Stimulated activated naive B cell treated with anti-CD40 and anti-IgM and Interleukin-4, amounts not matched to agents 10 μg/mL and 1 μg/mL and 100 μg/mL, for 72 hours (primary cell): ENCODE measurements at regions not wholly inside any gene's neighbourhood (a gene's known extent, or its start where the extent isn't known, plus 50 kb on each side); places are given as distances from the start of the nearest gene placed in this dataset.

Source experiments
- ATAC-seq, 2 donors: fragments of 150-1000 bp; cut with Tn5 transposase; replicated peaks; 2 replicates each; pipeline ENCODE4 v1.10.0; 2021; ENCODE audit warnings: moderate library complexity in 1 of 2
- DNase-seq: peaks from one replicate; pipeline ENCODE4 v3.0.0; 2021
- H3K27ac Mint-ChIP-seq: one replicate; pipeline ENCODE4 v1.8.0; 2022; ENCODE audit warnings: mild to moderate bottlenecking, mixed read lengths
- H3K27me3 Mint-ChIP-seq, 2 donors: one replicate each; pipeline ENCODE4 v1.8.0; 2022; ENCODE audit warnings: mixed read lengths in 2 of 2
- H3K36me3 Mint-ChIP-seq, 2 donors: one replicate each; pipeline ENCODE4 v1.8.0; 2022; ENCODE audit warnings: mixed read lengths in 2 of 2, mild to moderate bottlenecking in 1 of 2
- H3K4me1 Mint-ChIP-seq, 2 donors: one replicate each; pipeline ENCODE4 v1.8.0; 2022; ENCODE audit warnings: mixed read lengths in 2 of 2, mild to moderate bottlenecking in 1 of 2
- H3K4me3 Mint-ChIP-seq, 2 donors: one replicate each; pipeline ENCODE4 v1.8.0; 2022; ENCODE audit warnings: mild to moderate bottlenecking in 2 of 2, mixed read lengths in 2 of 2, moderate library complexity in 1 of 2
- H3K9me3 Mint-ChIP-seq, 2 donors: one replicate each; pipeline ENCODE4 v1.8.0; 2022; ENCODE audit warnings: mixed read lengths in 2 of 2, mild to moderate bottlenecking in 1 of 2

DNA sequence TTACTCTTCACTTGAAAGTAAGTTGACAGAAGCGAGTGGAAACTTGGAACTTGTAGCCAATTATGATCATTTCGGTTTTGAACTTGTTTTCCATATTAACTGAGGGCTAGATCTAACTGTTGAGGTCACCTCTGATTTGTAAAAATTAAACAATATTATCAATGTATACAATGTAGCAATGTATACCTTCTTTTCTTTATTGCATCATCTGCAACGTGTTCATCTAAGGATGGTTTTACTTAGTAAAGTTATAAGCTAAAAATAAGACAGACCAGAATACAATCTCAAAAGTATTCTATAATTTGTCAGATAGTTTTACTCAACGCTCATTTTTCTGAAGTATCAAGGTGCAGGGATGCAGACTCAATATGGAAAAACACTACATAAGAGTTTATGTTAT lies 435.0 kb upstream of the TNP1 start:
- no peak overlapping the region for H3K4me3 Mint-ChIP-seq
- no peak for ATAC-seq
- no peak for DNase-seq
- H3K27ac Mint-ChIP-seq = no peak overlapping the region
- H3K36me3 Mint-ChIP-seq = peaks cover 6 to 10% of the 10 kb centered on the region in 2 donors
- H3K27me3 Mint-ChIP-seq = peaks cover 28 to 36% of the 10 kb centered on the region in 2 donors
- H3K4me1 Mint-ChIP-seq = no peaks in the 10 kb centered on the region
- peaks cover 5 to 10% of the 10 kb centered on the region in 2 donors for H3K9me3 Mint-ChIP-seq

- Mint-ChIP-seq H3K27ac (no peak overlapping the region), H3K36me3 (peaks cover 6 to 10% of the 10 kb centered on the region in 2 donors), H3K4me1 (no peaks in the 10 kb centered on the region), H3K27me3 (peaks cover 31 to 41% of the 10 kb centered on the region in 2 donors), H3K9me3 (peaks cover 5 to 11% of the 10 kb centered on the region in 2 donors), H3K4me3 (no peak overlapping the region)
- ATAC-seq = no peak
- no peak for DNase-seq
Measured at GRCh38 chr2:217294211-217294610, 434.3 kb upstream of the TNP1 start.

DNA sequence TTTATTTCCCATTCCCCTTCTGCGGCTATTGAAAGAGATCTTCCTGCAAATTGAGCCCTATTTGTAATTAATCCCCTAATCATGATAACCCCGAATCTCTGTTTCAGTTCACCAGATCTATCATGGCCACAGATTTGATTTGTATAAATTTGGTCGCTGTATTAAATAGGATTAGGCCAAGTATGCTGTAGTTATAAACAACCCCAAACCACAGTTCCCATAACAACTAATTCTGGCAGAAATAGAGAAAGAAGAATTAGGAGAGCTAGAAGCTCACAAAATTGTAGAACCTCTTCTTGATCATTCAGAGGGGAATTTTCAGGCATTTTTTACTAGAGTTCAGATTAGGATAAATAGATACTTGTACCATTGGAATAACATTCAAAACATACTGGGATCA lies 433.7 kb upstream of the TNP1 start:
- peaks cover 31 to 41% of the 10 kb centered on the region in 2 donors for H3K27me3 Mint-ChIP-seq
- no peak for DNase-seq
- no peak for ATAC-seq
- peaks cover 6 to 10% of the 10 kb centered on the region in 2 donors for H3K36me3 Mint-ChIP-seq
- no peak overlapping the region for H3K4me3 Mint-ChIP-seq
- H3K9me3 Mint-ChIP-seq = peaks cover 5 to 11% of the 10 kb centered on the region in 2 donors
- no peak overlapping the region for H3K27ac Mint-ChIP-seq
- H3K4me1 Mint-ChIP-seq = no peaks in the 10 kb centered on the region

DNA sequence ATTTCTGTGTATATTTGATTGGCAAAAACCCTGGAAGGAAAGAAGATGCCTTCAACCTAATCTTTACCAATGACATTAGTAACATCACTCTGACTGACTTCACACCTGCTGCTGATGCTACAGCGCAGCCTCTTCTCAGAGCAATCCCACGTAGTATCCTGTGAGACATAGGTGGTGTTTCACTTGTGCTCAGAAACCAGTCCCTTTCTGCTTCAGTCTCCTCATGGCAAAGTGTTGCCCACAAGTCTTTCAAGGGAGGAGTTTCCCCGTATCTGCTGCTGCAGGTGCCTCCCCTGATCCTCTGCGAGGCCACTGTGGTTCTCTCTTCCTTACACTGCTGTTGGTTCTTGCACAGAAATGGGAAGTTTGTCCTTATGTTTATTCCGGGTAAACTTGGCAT lies 433.2 kb upstream of the TNP1 start:
- ATAC-seq = no peak
- Mint-ChIP-seq H3K4me3 (no peak overlapping the region), H3K27me3 (peaks cover 31 to 41% of the 10 kb centered on the region in 2 donors)

DNA sequence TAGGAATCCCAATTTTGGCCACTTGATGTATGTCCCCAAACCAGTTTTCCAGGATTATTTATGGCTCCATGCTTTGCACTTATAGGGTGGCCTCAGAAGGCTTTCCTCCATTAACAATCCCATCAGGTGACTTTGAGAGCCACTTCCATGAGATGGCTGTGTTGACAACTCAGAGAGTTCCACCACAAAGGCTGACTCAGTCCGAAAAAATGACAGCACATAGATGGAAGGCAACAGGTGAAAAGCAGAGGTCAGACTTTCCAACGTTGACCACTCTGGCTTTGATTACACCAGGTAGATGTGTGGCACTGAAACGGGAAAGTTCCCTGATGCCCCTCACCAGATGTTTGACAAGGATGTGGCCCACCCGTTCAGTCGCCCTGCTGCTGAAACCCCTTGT lies 431.4 kb upstream of the TNP1 start:
- no peak overlapping the region for H3K27ac Mint-ChIP-seq
- H3K9me3 Mint-ChIP-seq = peaks cover 0 to 16% of the 10 kb centered on the region in 2 donors
- no peak for ATAC-seq
- peaks cover 27 to 44% of the 10 kb centered on the region in 2 donors for H3K27me3 Mint-ChIP-seq
- no peaks in the 10 kb centered on the region for H3K4me1 Mint-ChIP-seq
- DNase-seq = no peak
- H3K36me3 Mint-ChIP-seq = peaks cover 4 to 8% of the 10 kb centered on the region in 2 donors
- H3K4me3 Mint-ChIP-seq = no peak overlapping the region

More for the DNA sequence above, 433.2 kb upstream of the TNP1 start:
- Mint-ChIP-seq H3K4me1 (no peaks in the 10 kb centered on the region), H3K36me3 (peaks cover 6 to 10% of the 10 kb centered on the region in 2 donors), H3K9me3 (peaks cover 5 to 16% of the 10 kb centered on the region in 2 donors), H3K27ac (no peak overlapping the region)
- DNase-seq = no peak

DNA sequence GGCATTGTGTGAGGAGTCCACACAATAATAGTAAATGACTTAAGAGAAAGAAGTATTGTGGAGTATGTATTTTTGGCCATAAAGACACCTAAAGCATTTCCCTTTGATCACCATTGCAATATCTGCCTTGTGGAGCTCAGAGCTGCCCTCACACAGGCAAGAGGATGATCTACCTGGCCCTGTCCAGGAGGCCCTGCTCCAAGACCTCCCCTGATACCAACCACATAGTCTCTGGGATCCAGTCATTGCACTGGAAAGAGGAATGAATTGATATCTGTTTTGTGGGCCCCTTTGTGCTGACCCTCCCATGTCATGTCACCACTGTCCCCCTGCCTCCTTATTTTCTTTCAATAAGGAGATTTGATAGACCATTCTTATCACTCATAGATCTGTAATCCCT lies 430.6 kb upstream of the TNP1 start:
- Mint-ChIP-seq H3K36me3 (peaks cover 4 to 8% of the 10 kb centered on the region in 2 donors), H3K4me3 (no peak overlapping the region), H3K9me3 (peaks cover 0 to 16% of the 10 kb centered on the region in 2 donors), H3K27ac (no peak overlapping the region), H3K27me3 (peaks cover 30 to 49% of the 10 kb centered on the region in 2 donors), H3K4me1 (no peaks in the 10 kb centered on the region)
- no peak for DNase-seq
- ATAC-seq = no peak

- H3K27ac Mint-ChIP-seq = no peak overlapping the region
- peaks cover 4 to 8% of the 10 kb centered on the region in 2 donors for H3K36me3 Mint-ChIP-seq
- no peaks in the 10 kb centered on the region for H3K4me1 Mint-ChIP-seq
- H3K4me3 Mint-ChIP-seq = no peak overlapping the region
- ATAC-seq = no peak
- DNase-seq = no peak
- H3K9me3 Mint-ChIP-seq = peaks cover 0 to 16% of the 10 kb centered on the region in 2 donors
- peaks cover 36 to 54% of the 10 kb centered on the region in 2 donors for H3K27me3 Mint-ChIP-seq
Measured at GRCh38 chr2:217289907-217290280, 430.0 kb upstream of the TNP1 start.

GRCh38 chr2:217289177-217289906 lies 429.5 kb upstream of the TNP1 start:
- H3K9me3 Mint-ChIP-seq = peaks cover 0 to 16% of the 10 kb centered on the region in 2 donors
- H3K27me3 Mint-ChIP-seq = peaks cover 37 to 54% of the 10 kb centered on the region in 2 donors
- no peak overlapping the region for H3K27ac Mint-ChIP-seq
- ATAC-seq (no peak), DNase-seq (no peak)
- peaks cover 4 to 8% of the 10 kb centered on the region in 2 donors for H3K36me3 Mint-ChIP-seq
- H3K4me3 Mint-ChIP-seq = no peak overlapping the region
- no peaks in the 10 kb centered on the region for H3K4me1 Mint-ChIP-seq

- ATAC-seq (no peak), DNase-seq (no peak)
- H3K9me3 Mint-ChIP-seq = peaks cover 0 to 16% of the 10 kb centered on the region in 2 donors
- H3K27me3 Mint-ChIP-seq = peaks cover 33 to 55% of the 10 kb centered on the region in 2 donors
- peaks cover 4 to 8% of the 10 kb centered on the region in 2 donors for H3K36me3 Mint-ChIP-seq
- no peaks in the 10 kb centered on the region for H3K4me1 Mint-ChIP-seq
- no peak overlapping the region for H3K27ac Mint-ChIP-seq
- H3K4me3 Mint-ChIP-seq = no peak overlapping the region
Measured at GRCh38 chr2:217288472-217289063, 428.7 kb upstream of the TNP1 start.

DNA sequence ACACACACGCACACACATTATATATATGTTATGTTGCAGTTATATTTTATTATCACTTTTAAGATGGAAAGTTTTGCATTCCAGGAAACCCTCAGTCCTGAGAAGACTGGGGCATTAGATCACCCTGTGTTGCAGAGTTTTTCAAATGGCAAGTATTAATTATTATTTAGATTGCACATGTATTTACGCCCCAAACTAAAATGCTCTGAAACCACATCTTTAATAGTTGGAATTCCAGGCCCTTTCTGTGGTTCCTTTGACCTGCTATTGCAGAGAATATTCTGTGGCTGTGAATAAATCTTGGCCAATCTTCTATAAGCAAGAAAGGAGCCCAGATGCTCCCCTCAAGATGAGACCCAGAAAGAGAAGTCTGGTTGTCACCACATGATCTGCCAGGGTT lies 427.0 kb upstream of the TNP1 start:
- Mint-ChIP-seq H3K4me1 (no peaks in the 10 kb centered on the region), H3K27me3 (peaks cover 27 to 40% of the 10 kb centered on the region in 2 donors), H3K27ac (no peak overlapping the region), H3K36me3 (peaks cover 3 to 4% of the 10 kb centered on the region in 2 donors), H3K9me3 (peaks cover 0 to 16% of the 10 kb centered on the region in 2 donors), H3K4me3 (no peak overlapping the region)
- ATAC-seq = no peak
- no peak for DNase-seq

DNA sequence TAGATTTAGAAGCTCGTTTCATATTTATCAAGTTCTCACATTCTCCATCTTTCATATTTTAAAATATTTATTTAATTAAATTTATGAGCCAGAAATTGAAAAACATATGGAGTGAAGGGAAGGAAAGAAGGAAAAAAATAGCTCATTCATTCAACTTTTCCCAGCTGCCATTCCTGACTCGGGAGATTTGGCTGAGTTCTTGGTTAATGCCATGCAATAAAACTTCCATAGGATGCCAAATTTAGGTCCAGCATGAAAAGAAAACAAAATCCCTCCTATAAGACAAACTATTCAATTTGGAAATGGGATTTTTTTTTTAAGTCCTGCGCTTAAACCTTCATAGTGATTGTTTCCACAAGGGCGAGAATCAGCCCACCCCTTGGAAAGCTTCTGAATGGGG lies 426.1 kb upstream of the TNP1 start:
- Mint-ChIP-seq H3K27ac (no peak overlapping the region), H3K4me3 (no peak overlapping the region), H3K4me1 (no peaks in the 10 kb centered on the region), H3K9me3 (peaks cover 0 to 16% of the 10 kb centered on the region in 2 donors), H3K27me3 (peaks cover 21 to 43% of the 10 kb centered on the region in 2 donors), H3K36me3 (peaks cover 3 to 4% of the 10 kb centered on the region in 2 donors)
- ATAC-seq (no peak), DNase-seq (no peak)

- DNase-seq = no peak
- Mint-ChIP-seq H3K4me3 (no peak overlapping the region), H3K4me1 (no peaks in the 10 kb centered on the region), H3K36me3 (peaks cover 2 to 3% of the 10 kb centered on the region in 2 donors), H3K27me3 (peaks cover 21 to 43% of the 10 kb centered on the region in 2 donors), H3K27ac (no peak overlapping the region), H3K9me3 (peaks cover 0 to 10% of the 10 kb centered on the region in 2 donors)
- ATAC-seq = no peak
Measured at GRCh38 chr2:217283460-217283859, 423.6 kb upstream of the TNP1 start.

DNA sequence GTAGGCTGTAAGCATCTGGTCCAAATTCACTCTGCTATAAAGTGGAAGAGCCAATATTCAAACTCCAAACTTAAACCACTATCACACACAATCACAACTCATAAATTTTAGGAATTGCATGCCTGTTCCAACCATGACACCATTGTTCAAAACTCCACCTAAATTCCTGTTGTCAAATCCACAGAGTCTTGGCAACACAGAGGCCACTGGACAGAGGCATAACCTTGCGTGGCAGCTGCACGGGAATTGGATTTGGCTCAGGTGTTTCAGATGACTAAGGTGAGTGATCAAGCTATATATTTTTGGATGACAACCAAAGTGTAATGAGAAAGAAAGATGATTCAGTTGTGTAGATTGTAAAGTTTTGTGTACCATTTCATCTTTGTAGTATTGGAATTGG lies 422.7 kb upstream of the TNP1 start:
- Mint-ChIP-seq H3K27me3 (peaks cover 26 to 46% of the 10 kb centered on the region in 2 donors), H3K27ac (no peak overlapping the region), H3K9me3 (peaks cover 0 to 2% of the 10 kb centered on the region in 2 donors), H3K4me3 (no peak overlapping the region), H3K4me1 (no peaks in the 10 kb centered on the region), H3K36me3 (peaks cover 2 to 3% of the 10 kb centered on the region in 2 donors)
- ATAC-seq (no peak), DNase-seq (no peak)

- no peak for ATAC-seq
- H3K27ac Mint-ChIP-seq = no peak overlapping the region
- peaks cover 0 to under 1% of the 10 kb centered on the region in 2 donors for H3K9me3 Mint-ChIP-seq
- H3K4me3 Mint-ChIP-seq = no peak overlapping the region
- DNase-seq = no peak
- no peaks in the 10 kb centered on the region for H3K4me1 Mint-ChIP-seq
- peaks cover 25 to 55% of the 10 kb centered on the region in 2 donors for H3K27me3 Mint-ChIP-seq
- H3K36me3 Mint-ChIP-seq = no peaks in the 10 kb centered on the region
Measured at GRCh38 chr2:217279556-217279955, 419.7 kb upstream of the TNP1 start.

DNA sequence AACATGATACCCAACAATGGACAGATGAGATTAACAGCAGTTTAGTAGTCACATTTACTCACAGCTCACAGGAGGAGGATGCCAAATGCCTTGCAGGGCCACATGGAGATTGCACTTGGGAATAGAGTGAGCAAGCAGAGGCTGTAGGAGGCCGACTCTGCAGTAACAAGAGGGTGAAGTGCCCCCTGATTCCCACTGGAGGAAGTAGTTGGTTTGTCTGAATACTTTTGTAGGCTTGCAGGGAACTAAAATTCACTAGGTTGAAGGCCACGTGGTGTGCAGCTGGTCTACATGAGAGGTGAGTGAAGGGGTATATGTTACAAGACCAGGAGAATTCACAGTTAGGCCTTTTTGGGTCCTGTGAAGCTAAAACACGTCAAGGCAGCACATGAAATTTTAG lies 419.3 kb upstream of the TNP1 start:
- no peak for DNase-seq
- no peak overlapping the region for H3K27ac Mint-ChIP-seq
- H3K4me3 Mint-ChIP-seq = no peak overlapping the region
- no peak for ATAC-seq
- no peaks in the 10 kb centered on the region for H3K4me1 Mint-ChIP-seq
- no peaks in the 10 kb centered on the region for H3K36me3 Mint-ChIP-seq
- peaks cover 0 to 2% of the 10 kb centered on the region in 2 donors for H3K9me3 Mint-ChIP-seq
- H3K27me3 Mint-ChIP-seq = peaks cover 28 to 57% of the 10 kb centered on the region in 2 donors
